ENCODE measurements at regions not wholly inside any gene's neighbourhood (a gene's known extent, or its start where the extent isn't known, plus 50 kb on each side); places are given as distances from the start of the nearest gene placed in this dataset.

DNA sequence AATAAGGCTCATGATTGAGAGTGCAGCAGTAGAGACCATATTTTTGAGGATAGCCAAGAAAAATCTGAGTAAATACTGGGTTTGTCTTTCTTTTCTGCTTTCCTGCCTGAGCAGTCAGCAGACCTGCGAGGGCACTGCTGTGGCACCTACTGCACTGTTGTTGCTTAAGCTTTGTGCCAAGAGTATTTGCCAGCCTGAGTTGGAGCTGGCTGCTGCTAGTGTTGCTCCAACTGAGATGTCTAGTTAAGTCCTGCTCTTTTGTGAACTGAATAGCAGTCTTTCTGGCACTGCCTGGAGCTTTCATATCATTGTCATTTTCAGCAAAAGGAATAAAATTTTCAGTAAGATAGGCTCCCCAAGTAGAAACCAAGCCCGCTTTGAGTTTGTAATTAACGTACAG, 214.5 kb upstream of the P2RY1 start:
- no peak for TF ChIP-seq POLR2A (IDR thresholded peaks at IDR 0.05)
- TF ChIP-seq, protein P1, sequence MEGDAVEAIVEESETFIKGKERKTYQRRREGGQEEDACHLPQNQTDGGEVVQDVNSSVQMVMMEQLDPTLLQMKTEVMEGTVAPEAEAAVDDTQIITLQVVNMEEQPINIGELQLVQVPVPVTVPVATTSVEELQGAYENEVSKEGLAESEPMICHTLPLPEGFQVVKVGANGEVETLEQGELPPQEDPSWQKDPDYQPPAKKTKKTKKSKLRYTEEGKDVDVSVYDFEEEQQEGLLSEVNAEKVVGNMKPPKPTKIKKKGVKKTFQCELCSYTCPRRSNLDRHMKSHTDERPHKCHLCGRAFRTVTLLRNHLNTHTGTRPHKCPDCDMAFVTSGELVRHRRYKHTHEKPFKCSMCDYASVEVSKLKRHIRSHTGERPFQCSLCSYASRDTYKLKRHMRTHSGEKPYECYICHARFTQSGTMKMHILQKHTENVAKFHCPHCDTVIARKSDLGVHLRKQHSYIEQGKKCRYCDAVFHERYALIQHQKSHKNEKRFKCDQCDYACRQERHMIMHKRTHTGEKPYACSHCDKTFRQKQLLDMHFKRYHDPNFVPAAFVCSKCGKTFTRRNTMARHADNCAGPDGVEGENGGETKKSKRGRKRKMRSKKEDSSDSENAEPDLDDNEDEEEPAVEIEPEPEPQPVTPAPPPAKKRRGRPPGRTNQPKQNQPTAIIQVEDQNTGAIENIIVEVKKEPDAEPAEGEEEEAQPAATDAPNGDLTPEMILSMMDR (IDR thresholded peaks at IDR 0.05 in 8 of 11, conservative IDR thresholded peaks at IDR 0.05 in 3 of 11), result no peak
- no peak for TF ChIP-seq POLR2AphosphoS5 (IDR thresholded peaks at IDR 0.05)
